D341Med (cell line): ENCODE measurements at regions not wholly inside any gene's neighbourhood (a gene's known extent, or its start where the extent isn't known, plus 50 kb on each side); places are given as distances from the start of the nearest gene placed in this dataset.

ENCODE experiments used
- DNase-seq: peaks from one replicate; pipeline ENCODE4 v3.0.0; 2012; ENCODE audit warnings: low spot score

- no peak for DNase-seq
Observed at GRCh38 chr4:181685461-181685860, 557.7 kb upstream of the TENM3 start.

DNA sequence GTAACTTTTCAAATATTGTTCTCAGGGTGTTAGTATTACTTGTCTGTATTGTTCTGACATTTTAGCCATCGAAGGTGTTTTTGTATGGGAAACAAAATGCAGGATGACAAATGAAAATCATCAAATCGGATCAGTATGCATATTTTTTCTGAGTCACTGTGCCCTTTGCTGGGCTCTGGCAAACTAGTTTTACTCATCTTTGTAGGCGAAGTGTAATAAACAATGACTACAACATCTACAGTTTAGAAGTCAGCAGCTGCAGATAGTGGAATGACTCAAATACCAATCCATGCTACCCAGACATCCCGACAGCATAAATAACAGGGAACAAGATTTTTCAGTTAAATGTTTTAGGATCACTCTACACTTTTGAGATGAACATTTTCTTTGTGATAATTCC lies 557.3 kb upstream of the TENM3 start:
- DNase-seq = no peak

DNA sequence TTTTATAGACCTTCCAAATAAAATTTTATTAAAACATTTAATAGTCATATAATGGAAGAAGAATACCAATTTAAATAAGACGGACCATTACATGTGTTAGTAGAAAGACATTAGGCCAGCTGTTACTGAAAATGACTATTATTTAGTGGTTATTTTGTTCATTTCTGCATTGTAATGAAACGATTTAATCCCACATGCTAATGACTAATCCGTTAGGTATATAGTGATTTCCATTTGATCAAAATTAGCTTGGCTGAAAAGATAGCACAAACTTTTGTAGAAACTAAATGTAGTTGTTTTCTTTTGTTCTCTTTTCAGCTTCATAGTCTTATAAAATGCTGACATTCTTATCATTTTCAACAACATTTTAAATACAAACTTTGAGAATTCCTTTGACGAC lies 556.1 kb upstream of the TENM3 start:
- no peak for DNase-seq

GRCh38 chr4:181688432-181688831 lies 554.8 kb upstream of the TENM3 start:
- no peak for DNase-seq

DNA sequence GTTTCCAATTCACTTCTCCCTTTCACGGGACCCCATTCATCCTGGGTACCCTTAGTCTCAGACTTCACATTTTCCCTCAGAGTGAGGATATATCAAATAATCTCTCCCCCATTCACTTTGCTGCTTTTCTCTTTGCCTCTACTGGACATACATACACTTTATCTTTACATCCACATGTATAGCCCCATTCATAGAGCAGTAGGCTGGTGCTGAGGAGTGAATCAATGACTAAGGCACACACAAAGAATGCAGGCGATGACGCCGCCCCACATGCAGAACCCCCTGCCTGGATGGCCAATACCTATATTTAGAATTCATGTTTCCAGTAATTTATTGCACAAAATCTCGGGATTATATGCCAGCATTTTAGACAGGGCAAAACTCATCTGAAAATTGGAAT lies 554.3 kb upstream of the TENM3 start:
- DNase-seq = no peak

- DNase-seq = no peak
Observed at GRCh38 chr4:181690498-181690897, 552.7 kb upstream of the TENM3 start.

DNA sequence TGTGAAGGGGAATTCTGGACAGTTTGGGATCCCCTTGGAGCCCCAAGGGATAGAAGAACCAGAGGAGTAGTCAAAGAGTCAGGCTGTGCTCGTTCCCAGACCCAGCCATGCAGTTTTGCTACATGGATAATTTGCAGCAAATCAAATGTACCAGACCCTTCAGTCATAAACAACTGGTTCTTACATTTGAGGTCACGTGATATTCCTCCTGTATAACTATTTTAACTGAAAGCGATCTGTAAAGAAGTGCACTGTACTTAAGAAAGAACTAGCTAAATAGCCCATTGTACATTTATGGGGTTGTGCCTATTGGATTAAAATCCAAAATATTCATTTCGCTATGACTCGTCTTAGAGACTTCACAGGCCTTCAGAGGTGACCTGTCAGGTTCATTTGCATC lies 550.2 kb upstream of the TENM3 start:
- no peak for DNase-seq

GRCh38 chr4:181693517-181693916 lies 549.7 kb upstream of the TENM3 start:
- DNase-seq = no peak

DNA sequence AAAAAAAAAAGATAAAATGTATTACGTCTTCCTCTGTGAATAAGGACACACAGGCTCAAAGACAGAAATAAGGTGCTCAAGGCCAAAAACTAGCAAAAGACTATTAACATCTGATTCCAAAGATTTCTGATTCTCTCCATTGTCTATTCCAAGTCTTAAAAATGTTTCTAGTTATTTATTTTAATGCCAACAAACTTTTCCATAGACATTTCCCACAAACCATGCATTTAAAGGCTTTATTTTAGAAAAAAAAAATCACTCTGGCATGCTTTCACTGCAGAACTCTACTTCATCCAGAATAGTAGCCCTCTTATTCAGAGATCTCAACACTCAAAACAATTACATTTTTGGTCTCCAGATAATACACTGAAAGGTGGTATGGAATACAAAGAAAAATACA lies 545.0 kb upstream of the TENM3 start:
- no peak for DNase-seq

DNA sequence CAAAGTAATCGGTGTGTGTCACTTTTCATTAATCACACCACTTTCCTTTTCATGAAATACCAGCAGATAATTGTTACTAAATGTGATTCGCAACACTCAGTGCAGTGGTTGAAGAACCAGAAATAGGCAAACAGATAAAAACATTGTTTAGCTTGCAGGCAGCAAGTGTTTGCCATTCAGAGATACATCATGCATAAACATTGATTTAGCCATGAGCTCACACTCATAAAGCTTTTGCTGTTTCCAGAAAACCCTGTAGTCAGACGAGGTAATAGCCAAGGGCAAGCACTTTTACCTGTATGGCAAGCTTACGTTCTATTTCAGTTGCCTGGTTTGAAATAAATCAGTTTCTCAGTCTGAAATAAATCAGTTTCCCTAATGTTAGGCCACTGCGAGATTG lies 542.0 kb upstream of the TENM3 start:
- DNase-seq = no peak

- no peak for DNase-seq
Observed at GRCh38 chr4:181701894-181702293, 541.3 kb upstream of the TENM3 start.

GRCh38 chr4:181702864-181703495 lies 540.2 kb upstream of the TENM3 start:
- no peak for DNase-seq

- DNase-seq = no peak
Observed at GRCh38 chr4:181710143-181710542, 533.1 kb upstream of the TENM3 start.

- no peak for DNase-seq
Observed at GRCh38 chr4:181711387-181711786, 531.8 kb upstream of the TENM3 start.

DNA sequence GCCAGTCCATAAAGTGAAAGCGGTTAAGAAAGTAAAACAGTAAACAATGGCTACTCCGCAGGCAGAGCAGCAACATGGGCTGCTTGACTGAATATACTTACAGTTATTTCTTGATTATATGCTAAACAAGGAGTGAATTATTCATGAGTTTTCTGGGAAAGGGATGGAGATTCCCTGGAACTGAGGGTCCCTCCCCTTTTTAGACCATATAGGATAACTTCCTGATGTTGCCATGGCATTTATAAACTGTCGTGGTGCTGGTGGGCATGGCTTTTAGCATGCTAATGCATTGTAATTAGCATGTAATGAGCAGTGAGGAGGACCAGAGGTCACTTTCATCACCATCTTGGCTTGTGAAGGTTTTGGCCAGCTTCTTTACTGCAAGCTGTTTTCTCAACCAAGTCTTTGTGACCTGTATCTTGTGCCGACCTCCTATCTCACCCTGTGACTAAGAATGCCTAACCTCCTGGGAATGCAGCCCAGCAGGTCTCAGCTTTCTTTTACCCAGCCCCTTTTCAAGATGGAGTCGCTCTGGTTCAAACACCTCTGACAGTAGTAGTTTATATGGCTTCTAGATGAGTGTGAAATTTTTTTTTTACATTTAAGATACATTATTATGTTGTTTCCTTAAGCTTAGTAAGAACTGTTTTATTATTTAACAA lies 514.8 kb upstream of the TENM3 start:
- no peak for DNase-seq

DNA sequence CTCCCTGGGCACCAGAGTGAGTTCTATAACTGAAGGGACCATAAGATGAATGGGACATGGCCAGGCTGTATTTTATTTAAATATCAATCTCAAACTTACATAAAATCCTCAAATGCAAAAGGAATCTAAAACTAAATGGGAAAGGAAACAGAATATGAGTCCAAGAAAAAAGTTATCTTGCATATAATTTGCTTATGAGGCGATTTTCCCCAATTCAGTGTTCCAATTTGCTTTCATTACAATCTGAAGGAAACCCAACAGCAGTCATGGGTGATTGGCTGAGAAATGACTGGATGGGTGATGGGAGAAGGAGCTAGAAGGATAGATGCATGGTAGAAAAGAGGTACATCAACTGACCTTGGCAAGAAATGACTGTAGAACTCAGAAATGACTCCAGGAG lies 511.3 kb upstream of the TENM3 start:
- DNase-seq = no peak

DNA sequence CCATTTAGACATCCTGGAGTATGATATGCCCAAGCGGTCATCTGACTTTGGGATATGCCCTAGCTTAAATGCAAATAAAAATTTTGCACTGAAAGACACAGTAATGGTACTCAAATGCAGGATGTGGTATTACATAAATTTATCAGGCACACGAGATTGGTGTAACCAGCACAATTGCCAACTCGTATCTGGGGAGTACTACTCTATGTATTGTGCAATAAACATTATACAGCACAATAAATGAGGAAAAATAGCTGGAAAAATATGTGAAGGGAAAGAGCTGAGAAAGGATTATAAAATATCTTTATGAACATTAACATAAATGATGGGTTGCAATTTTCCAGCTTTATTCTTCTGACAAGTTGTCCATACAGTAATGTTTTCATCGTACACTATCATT lies 505.5 kb upstream of the TENM3 start:
- DNase-seq = no peak

DNA sequence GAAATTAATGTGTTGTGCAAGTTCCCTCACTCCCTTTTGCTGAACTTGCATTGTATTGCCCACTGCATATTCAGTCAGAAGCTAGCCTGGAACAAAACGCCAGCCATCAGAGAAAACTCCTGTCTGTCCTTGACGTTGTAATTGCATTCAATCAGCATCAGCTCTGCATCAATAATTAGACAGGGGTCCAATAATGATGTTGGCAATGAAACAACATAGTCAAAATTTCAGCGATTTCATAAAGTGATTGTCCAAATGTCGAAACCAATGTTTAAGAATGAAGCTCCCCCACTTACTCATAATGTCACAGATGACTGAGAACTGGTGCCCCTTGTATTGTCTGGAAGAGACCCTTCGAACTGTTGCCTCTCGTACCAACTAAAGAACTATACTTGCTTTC lies 504.2 kb upstream of the TENM3 start:
- DNase-seq = no peak

GRCh38 chr4:181741513-181741912 lies 501.7 kb upstream of the TENM3 start:
- DNase-seq = no peak

DNA sequence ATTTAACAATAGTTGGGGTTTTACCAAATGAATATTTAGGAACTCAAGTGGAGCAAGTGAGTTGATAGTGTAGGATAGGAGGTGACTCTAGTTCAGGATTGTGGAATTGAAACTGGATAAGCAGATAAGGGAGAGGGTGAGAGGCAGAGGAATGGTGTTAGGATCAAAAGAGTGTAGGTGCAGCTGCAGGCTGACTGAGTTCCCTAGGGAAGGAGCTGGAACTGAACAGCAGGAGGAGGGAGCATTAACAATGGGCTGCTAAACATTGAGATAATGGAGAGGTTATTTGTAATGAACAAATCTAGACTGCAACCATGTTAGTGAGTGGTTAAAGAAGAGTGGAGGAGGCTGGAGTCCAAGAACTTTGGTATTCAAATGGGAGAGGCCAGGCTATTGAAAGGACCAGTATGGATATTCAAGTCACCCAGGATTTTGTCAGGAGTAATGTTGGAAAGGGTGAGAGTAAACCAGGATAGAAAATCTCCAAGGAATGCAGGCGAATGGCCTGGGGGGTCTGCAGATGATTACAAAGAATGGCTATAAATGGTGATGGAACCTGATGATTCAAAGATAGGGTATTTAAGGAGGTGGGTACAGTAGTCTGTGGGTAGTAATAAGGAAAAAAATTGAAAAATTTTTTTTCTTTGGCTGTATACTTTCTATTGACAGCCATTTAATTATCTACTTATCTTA lies 497.1 kb upstream of the TENM3 start:
- DNase-seq = peak; percentile 29

DNA sequence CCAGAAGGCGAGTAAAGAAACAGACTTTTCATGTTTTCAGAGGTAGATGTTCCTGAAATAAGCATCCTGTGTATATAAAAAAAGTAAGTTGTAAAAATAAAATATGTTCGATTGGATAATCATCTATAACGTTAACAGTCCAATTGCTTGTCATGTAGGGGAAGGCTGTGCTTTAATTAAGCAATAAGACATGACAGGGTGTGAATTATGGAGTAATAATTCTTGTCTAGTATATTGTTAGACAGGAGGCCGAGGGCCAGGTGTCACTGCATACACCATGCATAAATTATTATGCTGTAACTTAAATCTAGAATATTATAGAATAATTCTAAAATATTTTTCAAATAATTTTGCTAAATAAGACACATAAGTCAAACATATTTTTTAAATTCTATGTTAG lies 494.6 kb upstream of the TENM3 start:
- no peak for DNase-seq

- no peak for DNase-seq
Observed at GRCh38 chr4:181752516-181752915, 490.7 kb upstream of the TENM3 start.

GRCh38 chr4:181753207-181753606 lies 490.0 kb upstream of the TENM3 start:
- DNase-seq = no peak

DNA sequence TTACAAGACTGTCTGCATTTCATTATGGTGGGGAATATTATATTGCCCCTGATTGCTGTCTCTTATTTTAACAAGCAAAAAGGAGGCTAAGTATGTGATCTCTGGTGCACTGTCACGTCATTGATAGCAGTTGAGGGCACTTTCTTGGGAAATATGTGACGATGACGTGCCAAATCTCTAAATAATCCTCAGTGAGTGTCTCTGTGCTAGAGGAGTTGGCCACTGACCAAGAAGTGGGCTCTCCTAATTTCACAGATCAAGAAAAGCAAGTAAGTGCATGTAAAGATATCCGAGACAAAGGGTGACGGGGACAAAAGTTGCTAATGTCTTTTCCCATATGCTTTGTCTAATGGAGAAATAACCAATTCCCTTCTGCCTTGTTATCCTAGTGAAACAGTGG lies 487.4 kb upstream of the TENM3 start:
- no peak for DNase-seq
